HAP-1 (cell line): ENCODE measurements at regions not wholly inside any gene's neighbourhood (a gene's known extent, or its start where the extent isn't known, plus 50 kb on each side); places are given as distances from the start of the nearest gene placed in this dataset.
A peak's percentile ranks its signal among the peaks of the same experiment; 100 is the strongest.
"Not testable (repeated sequence)": the region's sequence is repeated elsewhere in the genome, so short reads cannot be mapped to it uniquely, and the experiment has no call there.

Experiments
- DNase-seq, 2 experiments: peaks; one replicate each; pipeline ENCODE4 v3.0.0-alpha.2; 2016 to 2020; ENCODE audit warnings: low spot score in 2 of 2
- H3K27me3 ChIP-seq: fragments of 250-450 bp; sonication (Bioruptor Pico); 2 replicates; pipeline ENCODE4 v1.5.1; 2020; ENCODE audit warnings: low read depth, mild to moderate bottlenecking, moderate library complexity
- H3K36me3 ChIP-seq: fragments of 250-450 bp; sonication (Bioruptor Pico); replicated peaks from 2 replicates; pipeline ENCODE4 v1.5.1; 2020; ENCODE audit warnings: mild to moderate bottlenecking
- H3K4me1 ChIP-seq: fragments of 250-450 bp; sonication (Bioruptor Pico); 2 replicates; pipeline ENCODE4 v1.5.1; 2020; ENCODE audit warnings: mild to moderate bottlenecking
- H3K4me3 ChIP-seq: fragments of 250-450 bp; sonication (Bioruptor Pico); 2 replicates; pipeline ENCODE4 v1.5.1; 2020; ENCODE audit warnings: mild to moderate bottlenecking, moderate library complexity
- H3K9me3 ChIP-seq: fragments of 250-450 bp; sonication (Bioruptor Pico); 2 replicates; pipeline ENCODE4 v1.5.1; 2020; ENCODE audit warnings: mild to moderate bottlenecking, moderate library complexity
- in situ Hi-C: fragments of 300-500 bp; cut with MboI; formaldehyde crosslinking; loops from 3 replicates; pipeline ENCODE4 v1.14.3; 2020; ENCODE audit warnings: low sequenced_read_pairs, inconsistent platforms, mixed read lengths

DNA sequence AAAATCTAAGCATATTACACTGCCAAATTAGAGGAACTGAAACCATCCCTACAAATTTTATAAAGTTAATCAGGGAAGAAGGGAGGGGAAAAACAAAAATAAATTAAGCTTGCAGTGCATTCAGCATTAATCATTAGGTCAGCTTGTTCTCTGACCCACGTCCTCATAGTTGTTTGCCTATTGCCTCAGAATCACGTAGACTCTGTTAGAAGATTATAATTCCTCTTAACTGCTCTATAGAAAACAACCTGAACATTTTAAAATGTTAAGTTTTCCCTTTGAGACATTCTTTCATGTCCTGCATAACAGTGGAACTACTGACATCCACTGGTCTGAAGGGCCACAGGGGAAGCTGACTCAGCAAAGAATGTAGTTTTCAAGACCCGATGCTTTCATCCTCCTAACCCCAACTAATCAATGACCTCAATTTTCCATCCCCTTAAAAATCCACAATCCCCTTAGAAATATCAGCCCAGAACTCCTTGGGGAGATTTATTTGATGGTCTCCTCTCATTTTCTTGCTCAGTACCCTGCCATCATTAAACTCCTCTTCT is 112.4 kb downstream of the FBXO4 start:
- no peaks in the 10 kb centered on the region for H3K9me3 ChIP-seq
- no peaks in the 10 kb centered on the region for H3K27me3 ChIP-seq
- H3K36me3 ChIP-seq, result no peaks in the 10 kb centered on the region
- H3K4me1 ChIP-seq, result no peaks in the 10 kb centered on the region
- no peak overlapping the region for H3K4me3 ChIP-seq
- in situ Hi-C loops, result no loop called here
- DNase-seq, result no peak

DNA sequence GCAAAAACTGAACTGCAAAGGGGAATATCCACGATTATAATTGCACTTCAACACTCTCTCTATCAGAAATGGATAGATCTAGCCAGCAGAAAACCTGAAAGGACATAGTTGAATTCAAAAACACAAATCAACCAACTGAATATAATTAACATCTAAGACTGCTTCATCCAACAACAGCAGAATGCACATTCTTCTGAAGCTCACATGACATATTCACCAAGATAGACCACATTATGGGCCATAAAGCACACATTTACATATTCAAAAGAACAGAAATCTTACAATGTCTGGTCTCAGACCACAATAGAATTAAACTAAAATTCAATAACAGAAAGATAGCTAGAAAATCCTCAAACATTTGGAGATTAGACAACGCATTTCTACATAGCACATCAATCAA is 118.3 kb downstream of the FBXO4 start:
- Histone ChIP-seq H3K9me3 (no peaks in the 10 kb centered on the region), H3K4me3 (no peak overlapping the region), H3K36me3 (no peaks in the 10 kb centered on the region), H3K4me1 (no peaks in the 10 kb centered on the region), H3K27me3 (no peaks in the 10 kb centered on the region)
- in situ Hi-C loops, result no loop called here
- no peak for DNase-seq

DNA sequence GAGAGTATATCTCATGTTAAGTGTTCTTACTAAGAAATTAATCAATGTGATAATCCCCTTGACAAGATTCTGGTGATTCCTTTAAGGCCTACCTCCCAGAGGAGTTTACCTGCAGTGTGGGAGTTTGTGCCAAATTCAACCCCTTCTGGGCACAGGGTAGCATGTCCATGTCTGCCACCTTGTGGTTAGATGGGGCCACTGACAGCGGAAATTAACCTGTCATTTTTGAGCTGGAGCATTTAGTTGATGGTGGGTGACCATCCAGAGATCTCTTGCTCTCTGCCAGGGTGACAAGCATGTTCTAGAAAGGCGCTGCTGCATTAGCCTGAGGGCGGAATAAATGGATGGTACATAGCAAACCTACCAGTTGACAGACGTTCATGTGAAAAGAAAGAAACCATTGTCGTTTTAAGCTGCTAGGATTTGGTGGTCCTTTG is 132.2 kb downstream of the FBXO4 start:
- no peaks in the 10 kb centered on the region for H3K4me1 ChIP-seq
- no peaks in the 10 kb centered on the region; the same call in 1 of the 2 replicates for H3K27me3 ChIP-seq
- in situ Hi-C loops, result no loop called here
- no peak overlapping the region for H3K4me3 ChIP-seq
- no peaks in the 10 kb centered on the region for H3K9me3 ChIP-seq
- no peaks in the 10 kb centered on the region for H3K36me3 ChIP-seq
- DNase-seq, result peak; percentile 49 to 68

DNA sequence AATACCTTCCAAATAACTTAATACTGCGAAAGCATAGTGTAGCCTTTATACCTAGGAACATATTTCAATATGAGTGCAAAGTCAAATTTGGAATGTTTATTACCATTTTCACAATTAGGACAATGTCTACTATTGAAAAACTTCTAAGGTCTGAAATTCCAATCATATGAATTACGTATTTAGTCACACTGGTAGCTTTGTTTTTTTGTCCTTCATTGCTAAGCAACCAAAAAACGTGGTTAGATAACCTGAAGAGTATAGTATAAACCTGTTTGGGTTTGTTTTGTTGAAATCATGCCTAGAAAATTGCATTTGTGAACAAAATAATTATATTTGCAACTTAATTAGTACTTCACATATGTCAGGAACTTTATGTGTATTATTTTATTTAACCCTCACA is 134.2 kb downstream of the FBXO4 start:
- H3K4me3 ChIP-seq, result no peak overlapping the region
- H3K9me3 ChIP-seq, result no peaks in the 10 kb centered on the region
- in situ Hi-C loops, result no loop called here
- H3K4me1 ChIP-seq, result no peaks in the 10 kb centered on the region
- no peak for DNase-seq
- H3K36me3 ChIP-seq, result no peaks in the 10 kb centered on the region
- H3K27me3 ChIP-seq, result no peaks in the 10 kb centered on the region

DNA sequence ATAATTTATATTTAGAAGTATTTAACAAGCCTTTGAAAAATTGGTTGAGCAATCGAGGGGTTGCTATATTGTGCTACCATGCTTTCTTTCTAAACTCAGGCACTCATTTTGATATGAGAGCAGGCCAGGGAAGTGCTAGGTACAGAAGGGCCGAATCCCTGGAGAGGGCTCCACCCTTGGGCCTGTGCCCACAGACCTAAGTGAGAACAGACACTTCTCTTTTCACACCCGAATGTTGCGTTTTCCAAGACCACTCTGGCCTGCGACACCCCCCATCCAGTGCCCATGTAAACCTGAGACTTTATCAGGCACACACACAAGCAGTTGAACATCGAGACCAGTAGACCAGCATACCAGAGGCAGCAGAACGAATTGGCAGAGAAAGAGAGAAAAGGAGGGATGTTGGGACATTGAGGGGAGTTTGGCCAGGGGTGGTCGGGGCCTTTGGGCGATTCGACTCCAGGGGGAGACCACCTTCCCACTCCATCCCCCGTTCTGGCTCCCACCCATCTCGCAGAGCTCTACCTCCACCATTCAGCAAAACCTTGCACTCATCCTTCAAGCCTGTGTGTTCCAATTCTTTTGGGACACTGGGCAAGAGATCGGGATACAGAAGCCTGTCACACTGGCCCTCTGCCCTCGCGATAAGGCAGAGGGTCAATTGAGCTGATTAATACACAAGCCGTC is 134.8 kb downstream of the FBXO4 start:
- in situ Hi-C loops, result loop anchor here (10.0 kb wide), 1 partner anchor 205 kb away; no protein-coding TSS in a partner anchor

DNA sequence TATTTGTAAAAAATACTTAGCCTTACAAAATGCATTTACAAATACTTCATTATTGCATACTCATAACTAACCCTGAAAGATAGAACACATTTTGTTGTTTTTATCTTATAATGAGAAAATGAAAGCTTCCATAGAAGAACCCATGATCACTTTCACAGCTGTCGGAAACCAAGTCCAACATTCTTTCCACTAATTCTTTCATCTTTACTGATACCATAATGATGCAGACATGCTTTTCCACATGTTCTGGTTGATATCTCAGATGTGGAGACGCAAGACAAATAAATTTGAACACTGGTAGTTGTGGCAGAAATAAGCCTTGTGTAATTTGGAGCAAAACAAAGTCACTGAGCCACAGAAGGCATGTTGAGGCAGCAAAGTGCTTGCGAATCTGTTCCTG is 136.0 kb downstream of the FBXO4 start:
- DNase-seq, result no peak
- Histone ChIP-seq H3K9me3 (no peaks in the 10 kb centered on the region), H3K4me3 (no peak overlapping the region), H3K36me3 (no peaks in the 10 kb centered on the region), H3K4me1 (no peaks in the 10 kb centered on the region), H3K27me3 (no peaks in the 10 kb centered on the region)
- in situ Hi-C loops, result loop anchor here (10.0 kb wide), 1 partner anchor 206 kb away; no protein-coding TSS in a partner anchor

More for the DNA sequence above, 134.8 kb downstream of the FBXO4 start:
- H3K4me1 ChIP-seq, result no peaks in the 10 kb centered on the region
- no peaks in the 10 kb centered on the region for H3K9me3 ChIP-seq
- no peaks in the 10 kb centered on the region for H3K27me3 ChIP-seq
- H3K36me3 ChIP-seq, result no peaks in the 10 kb centered on the region
- no peak overlapping the region for H3K4me3 ChIP-seq
- no peak for DNase-seq

DNA sequence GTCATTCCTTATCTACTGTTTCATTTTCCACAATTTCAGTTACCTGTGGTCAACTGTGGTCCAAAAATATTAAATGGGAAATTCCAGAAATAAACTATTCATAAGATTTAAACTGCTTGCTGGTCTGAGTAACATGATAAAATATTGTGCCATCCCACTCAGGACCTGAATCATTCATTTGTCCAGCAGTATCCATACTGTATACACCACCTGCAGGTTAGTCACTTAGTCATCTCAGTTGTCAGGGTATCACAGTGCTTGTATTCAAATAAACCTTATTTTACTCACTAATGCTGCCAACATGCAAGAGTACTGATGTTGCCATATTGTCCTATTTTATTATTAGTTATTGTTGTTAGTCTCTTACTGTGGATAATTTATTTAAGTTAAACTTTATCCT is 139.7 kb downstream of the FBXO4 start:
- in situ Hi-C loops, result loop anchor here (10.0 kb wide), 1 partner anchor 210 kb away; no protein-coding TSS in a partner anchor
- no peaks in the 10 kb centered on the region for H3K36me3 ChIP-seq
- no peak for DNase-seq
- no peak overlapping the region for H3K4me3 ChIP-seq
- H3K9me3 ChIP-seq, result no peaks in the 10 kb centered on the region
- H3K4me1 ChIP-seq, result no peaks in the 10 kb centered on the region
- no peaks in the 10 kb centered on the region for H3K27me3 ChIP-seq

DNA sequence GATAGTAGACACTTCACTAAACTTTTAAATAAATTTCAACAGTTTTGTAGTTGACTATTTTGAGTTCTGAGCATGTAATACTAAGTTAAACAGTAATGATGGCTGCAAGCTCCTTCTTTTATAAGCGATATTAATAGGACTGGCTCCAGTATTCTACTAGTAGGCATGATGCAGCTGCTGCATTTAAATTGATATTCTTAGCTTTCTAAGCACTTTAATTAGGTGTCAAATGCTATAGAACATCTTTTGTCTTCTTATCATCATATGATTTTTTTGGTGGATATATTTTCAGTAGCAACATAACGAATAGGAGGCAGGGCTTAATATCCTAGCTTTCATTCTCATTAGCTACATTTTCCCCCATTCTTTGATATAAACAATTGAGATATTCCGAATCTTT is 141.1 kb downstream of the FBXO4 start:
- Histone ChIP-seq H3K27me3 (no peaks in the 10 kb centered on the region), H3K4me3 (no peak overlapping the region), H3K9me3 (no peaks in the 10 kb centered on the region), H3K36me3 (no peaks in the 10 kb centered on the region), H3K4me1 (no peaks in the 10 kb centered on the region)
- in situ Hi-C loops, result loop anchor here (10.0 kb wide), 1 partner anchor 211 kb away; no protein-coding TSS in a partner anchor
- no peak for DNase-seq

DNA sequence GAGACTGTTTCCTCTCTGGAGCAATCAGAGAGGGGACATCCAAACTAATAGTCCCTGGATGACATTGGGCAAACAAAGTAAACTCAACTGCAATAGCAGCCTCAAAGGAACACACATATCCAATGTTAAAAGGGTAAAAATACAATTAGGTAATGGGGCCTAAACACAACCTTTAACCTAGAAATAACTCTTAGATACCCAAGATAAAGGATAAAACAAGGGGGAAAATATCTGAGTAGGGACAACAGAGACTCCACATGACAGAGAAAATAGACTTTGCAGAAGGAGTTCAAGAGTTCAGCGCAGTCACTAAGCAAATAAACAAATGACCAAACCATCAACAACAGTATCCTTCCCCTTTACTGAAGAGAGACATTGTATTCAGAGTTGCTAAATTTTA is 149.3 kb downstream of the FBXO4 start:
- DNase-seq, result no peak
- H3K36me3 ChIP-seq, result no peaks in the 10 kb centered on the region
- no peaks in the 10 kb centered on the region for H3K9me3 ChIP-seq
- no peaks in the 10 kb centered on the region for H3K4me1 ChIP-seq
- no peaks in the 10 kb centered on the region for H3K27me3 ChIP-seq
- in situ Hi-C loops, result no loop called here
- H3K4me3 ChIP-seq, result no peak overlapping the region

DNA sequence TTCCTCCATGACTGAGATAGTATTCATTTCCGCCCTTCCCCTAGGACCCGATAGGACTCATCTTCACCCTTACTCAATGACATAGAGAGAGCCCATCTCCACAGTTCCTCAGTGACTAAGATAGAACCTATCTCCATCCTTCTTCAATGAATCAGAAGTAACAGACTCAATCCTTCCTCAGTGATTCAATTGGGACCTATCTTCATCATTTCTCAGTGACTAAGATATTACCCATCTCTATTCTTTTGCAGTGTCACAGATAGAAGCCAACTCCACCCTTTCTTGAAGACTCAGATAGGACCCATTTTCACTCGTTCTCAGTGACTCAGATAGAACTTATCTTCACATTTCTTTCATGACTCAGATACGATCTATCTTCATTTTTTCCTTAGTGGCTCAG is 164.6 kb downstream of the FBXO4 start:
- in situ Hi-C loops, result no loop called here
- Histone ChIP-seq H3K9me3 (no peaks in the 10 kb centered on the region), H3K4me1 (no peaks in the 10 kb centered on the region), H3K4me3 (no peak overlapping the region), H3K36me3 (no peaks in the 10 kb centered on the region), H3K27me3 (no peaks in the 10 kb centered on the region)
- DNase-seq, result no peak

DNA sequence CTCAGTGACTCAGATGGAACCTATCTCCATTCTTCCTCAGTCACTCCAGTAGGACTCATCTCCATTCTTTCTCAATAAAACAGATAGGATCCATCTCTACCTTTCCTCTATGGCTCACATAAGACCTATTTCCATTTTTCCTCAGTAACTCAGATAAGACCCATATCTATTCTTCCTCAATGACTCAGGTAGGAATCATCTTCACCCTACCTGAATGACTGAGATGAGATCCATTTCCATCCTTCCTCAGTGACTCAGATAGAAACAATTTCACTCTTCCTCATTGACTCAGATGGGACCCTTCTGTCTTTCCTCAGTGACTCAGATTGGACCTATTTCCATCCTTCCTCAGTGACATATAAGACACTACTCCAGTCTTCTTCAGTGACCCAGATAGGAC is 165.1 kb downstream of the FBXO4 start:
- Histone ChIP-seq H3K4me1 (no peaks in the 10 kb centered on the region), H3K36me3 (no peaks in the 10 kb centered on the region), H3K27me3 (no peaks in the 10 kb centered on the region; the same call in 1 of the 2 replicates), H3K9me3 (no peaks in the 10 kb centered on the region), H3K4me3 (no peak overlapping the region)
- in situ Hi-C loops, result no loop called here
- DNase-seq, result no peak

DNA sequence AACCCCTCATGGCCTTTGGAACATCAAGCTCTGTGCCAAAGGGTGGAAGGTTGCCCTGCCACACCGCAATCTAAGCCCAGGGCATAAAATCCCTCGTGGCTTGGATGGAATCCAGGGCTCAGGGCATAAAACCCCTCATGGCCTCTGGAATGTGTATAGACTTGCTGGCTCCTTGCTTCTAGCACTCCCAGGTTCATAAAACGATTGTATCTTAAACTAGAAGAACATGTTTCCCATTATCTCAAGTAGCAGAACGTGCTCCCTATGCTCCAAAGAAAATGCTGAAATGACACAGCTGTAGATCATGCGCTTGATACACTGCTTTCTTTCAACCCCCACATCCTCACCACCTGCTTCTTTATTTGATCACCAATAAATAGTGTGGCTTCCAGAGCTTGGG is 174.8 kb downstream of the FBXO4 start:
- DNase-seq, H3K36me3 ChIP-seq, H3K4me3 ChIP-seq, H3K27me3 ChIP-seq, H3K9me3 ChIP-seq, H3K4me1 ChIP-seq, in situ Hi-C loops: not testable (repeated sequence)

DNA sequence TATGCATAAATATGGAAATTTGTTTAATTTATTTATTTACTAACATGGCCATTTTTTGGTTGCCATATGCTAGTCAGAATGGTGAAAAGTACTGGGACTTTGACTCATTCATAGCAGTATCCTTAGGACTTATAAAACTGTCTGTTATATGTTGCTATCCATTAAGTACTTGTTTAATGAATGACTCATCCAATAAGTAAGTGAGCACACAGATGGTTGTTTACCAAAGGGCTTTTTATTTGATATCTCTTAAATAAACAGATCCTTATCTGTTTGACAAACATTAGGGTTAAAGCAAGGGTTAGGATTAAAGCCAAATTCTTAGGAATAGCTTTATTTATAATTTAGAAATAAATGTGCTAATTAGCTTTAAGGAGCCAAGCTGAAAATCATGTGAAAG is 183.4 kb downstream of the FBXO4 start:
- H3K36me3 ChIP-seq, result no peaks in the 10 kb centered on the region
- H3K9me3 ChIP-seq, result no peaks in the 10 kb centered on the region
- no peaks in the 10 kb centered on the region for H3K27me3 ChIP-seq
- in situ Hi-C loops, result no loop called here
- no peaks in the 10 kb centered on the region for H3K4me1 ChIP-seq
- no peak for DNase-seq
- H3K4me3 ChIP-seq, result no peak overlapping the region

DNA sequence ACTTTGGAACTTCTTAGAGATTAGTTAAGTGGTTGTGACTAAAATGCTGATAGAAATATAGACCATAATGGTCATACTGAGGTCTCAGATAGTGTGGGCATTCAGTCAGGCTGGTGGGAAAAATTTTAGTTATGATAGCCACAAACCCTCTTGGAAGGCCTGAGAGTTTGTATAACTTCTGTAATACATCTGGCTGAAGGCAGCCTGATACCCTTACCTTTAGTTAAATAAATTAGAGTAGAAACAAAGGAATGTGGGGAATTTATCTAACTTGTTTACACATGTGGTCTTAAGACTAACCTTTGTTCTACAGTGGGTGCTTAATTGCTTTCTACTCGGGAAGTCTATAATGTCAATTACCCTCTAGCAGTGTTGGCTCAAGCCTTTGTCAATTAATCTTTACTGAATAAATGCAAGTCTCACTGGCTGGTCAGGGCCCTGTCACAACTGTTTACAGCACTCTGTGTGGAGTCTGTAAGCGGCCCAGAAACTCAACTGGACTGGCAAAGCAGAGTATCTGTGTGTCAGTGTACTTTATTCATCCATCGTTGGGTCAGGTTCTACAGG is 184.0 kb downstream of the FBXO4 start:
- H3K4me1 ChIP-seq, result no peaks in the 10 kb centered on the region

More for the DNA sequence above, 184.0 kb downstream of the FBXO4 start:
- in situ Hi-C loops, result no loop called here
- Histone ChIP-seq H3K27me3 (no peaks in the 10 kb centered on the region), H3K4me3 (no peak overlapping the region), H3K9me3 (no peaks in the 10 kb centered on the region), H3K36me3 (no peaks in the 10 kb centered on the region)
- DNase-seq, result no peak
